ENCODE measurements at regions not wholly inside any gene's neighbourhood (a gene's known extent, or its start where the extent isn't known, plus 50 kb on each side); places are given as distances from the start of the nearest gene placed in this dataset.

DNA sequence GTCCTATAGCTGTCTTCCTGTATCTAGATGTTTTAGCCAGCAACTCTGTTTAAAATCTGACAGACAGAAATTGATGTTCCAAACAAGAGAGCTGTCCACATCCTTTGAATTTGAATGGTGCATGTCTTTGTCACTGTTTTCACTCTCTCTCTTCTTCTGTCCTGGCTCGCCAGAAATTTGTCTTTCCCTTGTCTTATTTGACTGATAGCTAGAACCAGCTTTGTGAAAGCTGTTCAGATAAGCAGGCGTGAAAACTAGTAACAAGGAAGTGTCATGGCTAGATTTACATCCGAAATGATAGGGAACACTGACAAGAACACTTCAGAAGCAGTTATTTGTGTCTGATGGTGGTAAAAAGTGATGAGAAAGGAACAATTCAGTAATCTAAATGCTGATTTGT is 354.9 kb upstream of the SLITRK1 start:
- ChIA-PET CTCF (no interaction called here), POLR2A (ENCODE audit: unreplicated experiment) (no interaction called here)
- ATAC-seq (no peak), DNase-seq (no peak)
- Histone ChIP-seq H3K36me3 (ENCODE audit: low read depth, low read length) (no peaks in the 10 kb centered on the region), H3K4me1 (ENCODE audit: insufficient read depth, low read length) (no peaks in the 10 kb centered on the region), H3K79me2 (ENCODE audit: low read length) (no peaks in the 10 kb centered on the region), H3K4me3 (ENCODE audit: low read length) (no peak overlapping the region), H2AFZ (ENCODE audit: low read length) (no peak overlapping the region), H3K9ac (ENCODE audit: low read length) (no peak overlapping the region), H3K9me2 (replicated peaks; ENCODE audit: low read length) (no peaks in the 10 kb centered on the region), H3K9me3 (ENCODE audit: low read length) (no peaks in the 10 kb centered on the region), H3F3A (ENCODE audit: low read length, unreplicated experiment) (no peaks in the 10 kb centered on the region), H4K20me1 (ENCODE audit: low read length) (no peaks in the 10 kb centered on the region), H3K27ac (ENCODE audit: low read length) (no peak overlapping the region), H3K27me3 (ENCODE audit: low read length) (no peaks in the 10 kb centered on the region), H3K4me2 (ENCODE audit: low read length) (no peak overlapping the region)
- no TSS peak for BruUV-seq (replicated peaks)
- TF ChIP-seq, protein P1, sequence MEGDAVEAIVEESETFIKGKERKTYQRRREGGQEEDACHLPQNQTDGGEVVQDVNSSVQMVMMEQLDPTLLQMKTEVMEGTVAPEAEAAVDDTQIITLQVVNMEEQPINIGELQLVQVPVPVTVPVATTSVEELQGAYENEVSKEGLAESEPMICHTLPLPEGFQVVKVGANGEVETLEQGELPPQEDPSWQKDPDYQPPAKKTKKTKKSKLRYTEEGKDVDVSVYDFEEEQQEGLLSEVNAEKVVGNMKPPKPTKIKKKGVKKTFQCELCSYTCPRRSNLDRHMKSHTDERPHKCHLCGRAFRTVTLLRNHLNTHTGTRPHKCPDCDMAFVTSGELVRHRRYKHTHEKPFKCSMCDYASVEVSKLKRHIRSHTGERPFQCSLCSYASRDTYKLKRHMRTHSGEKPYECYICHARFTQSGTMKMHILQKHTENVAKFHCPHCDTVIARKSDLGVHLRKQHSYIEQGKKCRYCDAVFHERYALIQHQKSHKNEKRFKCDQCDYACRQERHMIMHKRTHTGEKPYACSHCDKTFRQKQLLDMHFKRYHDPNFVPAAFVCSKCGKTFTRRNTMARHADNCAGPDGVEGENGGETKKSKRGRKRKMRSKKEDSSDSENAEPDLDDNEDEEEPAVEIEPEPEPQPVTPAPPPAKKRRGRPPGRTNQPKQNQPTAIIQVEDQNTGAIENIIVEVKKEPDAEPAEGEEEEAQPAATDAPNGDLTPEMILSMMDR (conservative IDR thresholded peaks at IDR 0.05; ENCODE audit: low read depth, low read length): no peak
- TF ChIP-seq EZH2phosphoT487 (IDR thresholded peaks at IDR 0.05; ENCODE audit: borderline replicate concordance, low read length) (no peak), EZH2 (IDR thresholded peaks at IDR 0.05; ENCODE audit: low read length, unreplicated experiment) (no peak)
- intact Hi-C loops (cut with micrococcal nuclease): no loop called here

DNA sequence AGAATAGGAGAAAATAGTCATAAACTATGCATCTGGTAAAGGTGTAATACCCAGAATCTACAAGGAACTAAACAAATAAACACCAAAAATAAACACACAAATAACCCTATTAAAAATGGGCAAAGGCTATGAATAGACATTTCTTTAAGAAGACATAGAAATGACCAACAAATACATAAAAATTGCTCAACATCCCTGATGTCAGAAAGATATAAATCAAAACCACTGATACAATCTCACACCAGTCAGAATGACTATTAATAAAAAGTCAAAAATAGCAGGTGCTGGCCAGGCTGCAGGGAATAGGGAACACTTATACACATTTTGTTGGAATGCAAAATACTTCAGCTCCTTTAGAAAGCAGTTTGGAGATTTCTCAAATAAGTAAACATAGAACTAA is 352.1 kb upstream of the SLITRK1 start:
- Histone ChIP-seq H4K20me1 (ENCODE audit: low read length) (no peaks in the 10 kb centered on the region), H2AFZ (ENCODE audit: low read length) (no peak overlapping the region), H3K9ac (ENCODE audit: low read length) (no peak overlapping the region), H3K27me3 (ENCODE audit: low read length) (no peaks in the 10 kb centered on the region), H3K9me2 (replicated peaks; ENCODE audit: low read length) (no peaks in the 10 kb centered on the region), H3K4me3 (ENCODE audit: low read length) (no peak overlapping the region), H3F3A (ENCODE audit: low read length, unreplicated experiment) (no peaks in the 10 kb centered on the region), H3K4me2 (ENCODE audit: low read length) (no peak overlapping the region), H3K27ac (ENCODE audit: low read length) (no peak overlapping the region), H3K36me3 (ENCODE audit: low read depth, low read length) (no peaks in the 10 kb centered on the region), H3K79me2 (ENCODE audit: low read length) (no peaks in the 10 kb centered on the region), H3K9me3 (ENCODE audit: low read length) (no peaks in the 10 kb centered on the region), H3K4me1 (ENCODE audit: insufficient read depth, low read length) (no peaks in the 10 kb centered on the region)
- intact Hi-C loops (cut with micrococcal nuclease): no loop called here
- DNase-seq (no peak), ATAC-seq (no peak)
- TF ChIP-seq EZH2 (IDR thresholded peaks at IDR 0.05; ENCODE audit: low read length, unreplicated experiment) (no peak), EZH2phosphoT487 (IDR thresholded peaks at IDR 0.05; ENCODE audit: borderline replicate concordance, low read length) (no peak)
- TF ChIP-seq, protein P1 (conservative IDR thresholded peaks at IDR 0.05; ENCODE audit: low read depth, low read length): no peak
- BruUV-seq (replicated peaks): no TSS peak
- ChIA-PET POLR2A (ENCODE audit: unreplicated experiment) (no interaction called here), CTCF (no interaction called here)

GRCh38 chr13:84230568-84230967 is 348.3 kb upstream of the SLITRK1 start:
- H3K4me2 ChIP-seq (ENCODE audit: low read length): no peak overlapping the region
- no peaks in the 10 kb centered on the region for H3K36me3 ChIP-seq (ENCODE audit: low read depth, low read length)
- no peaks in the 10 kb centered on the region for H3K9me2 ChIP-seq (replicated peaks; ENCODE audit: low read length)
- no peak for TF ChIP-seq EZH2 (IDR thresholded peaks at IDR 0.05; ENCODE audit: low read length, unreplicated experiment)
- TF ChIP-seq, protein P1 (conservative IDR thresholded peaks at IDR 0.05; ENCODE audit: low read depth, low read length): no peak
- TF ChIP-seq EZH2phosphoT487 (IDR thresholded peaks at IDR 0.05; ENCODE audit: borderline replicate concordance, low read length): no peak
- H3K27ac ChIP-seq (ENCODE audit: low read length): no peak overlapping the region
- no peak for ATAC-seq
- no peaks in the 10 kb centered on the region for H4K20me1 ChIP-seq (ENCODE audit: low read length)
- intact Hi-C loops (cut with micrococcal nuclease): no loop called here
- H3K9me3 ChIP-seq (ENCODE audit: low read length): no peaks in the 10 kb centered on the region
- no peaks in the 10 kb centered on the region for H3K27me3 ChIP-seq (ENCODE audit: low read length)
- H3K9ac ChIP-seq (ENCODE audit: low read length): no peak overlapping the region
- ChIA-PET POLR2A (ENCODE audit: unreplicated experiment) (no interaction called here), CTCF (no interaction called here)
- no peak overlapping the region for H2AFZ ChIP-seq (ENCODE audit: low read length)
- no peaks in the 10 kb centered on the region for H3K4me1 ChIP-seq (ENCODE audit: insufficient read depth, low read length)
- H3F3A ChIP-seq (ENCODE audit: low read length, unreplicated experiment): no peaks in the 10 kb centered on the region
- H3K79me2 ChIP-seq (ENCODE audit: low read length): no peaks in the 10 kb centered on the region
- H3K4me3 ChIP-seq (ENCODE audit: low read length): no peak overlapping the region
- no peak for DNase-seq
- BruUV-seq (replicated peaks): no TSS peak
